GM12874 (cell line): ENCODE measurements at regions not wholly inside any gene's neighbourhood (a gene's known extent, or its start where the extent isn't known, plus 50 kb on each side); places are given as distances from the start of the nearest gene placed in this dataset.

Experiments
- CTCF ChIP-seq: IDR thresholded peaks from 2 replicates; pipeline ENCODE4 v1.5.1; 2011; ENCODE audit warnings: low read depth, mild to moderate bottlenecking, control low read depth, low read length, moderate library complexity; ENCODE audit not compliant: insufficient read depth

GRCh38 chr4:123562994-123563750 lies 166.6 kb downstream of the SPRY1 start:
- TF ChIP-seq CTCF: no peak

GRCh38 chr4:123564758-123565346 lies 168.3 kb downstream of the SPRY1 start:
- peak; percentile 89 for TF ChIP-seq CTCF

- TF ChIP-seq CTCF: no peak
Observed at GRCh38 chr4:123568936-123569335, 172.3 kb downstream of the SPRY1 start.

GRCh38 chr4:123569541-123569940 lies 172.9 kb downstream of the SPRY1 start:
- no peak for TF ChIP-seq CTCF

GRCh38 chr4:123573866-123574508 lies 177.4 kb downstream of the SPRY1 start:
- no peak for TF ChIP-seq CTCF

GRCh38 chr4:123575291-123575690 lies 178.7 kb downstream of the SPRY1 start:
- TF ChIP-seq CTCF: no peak

DNA sequence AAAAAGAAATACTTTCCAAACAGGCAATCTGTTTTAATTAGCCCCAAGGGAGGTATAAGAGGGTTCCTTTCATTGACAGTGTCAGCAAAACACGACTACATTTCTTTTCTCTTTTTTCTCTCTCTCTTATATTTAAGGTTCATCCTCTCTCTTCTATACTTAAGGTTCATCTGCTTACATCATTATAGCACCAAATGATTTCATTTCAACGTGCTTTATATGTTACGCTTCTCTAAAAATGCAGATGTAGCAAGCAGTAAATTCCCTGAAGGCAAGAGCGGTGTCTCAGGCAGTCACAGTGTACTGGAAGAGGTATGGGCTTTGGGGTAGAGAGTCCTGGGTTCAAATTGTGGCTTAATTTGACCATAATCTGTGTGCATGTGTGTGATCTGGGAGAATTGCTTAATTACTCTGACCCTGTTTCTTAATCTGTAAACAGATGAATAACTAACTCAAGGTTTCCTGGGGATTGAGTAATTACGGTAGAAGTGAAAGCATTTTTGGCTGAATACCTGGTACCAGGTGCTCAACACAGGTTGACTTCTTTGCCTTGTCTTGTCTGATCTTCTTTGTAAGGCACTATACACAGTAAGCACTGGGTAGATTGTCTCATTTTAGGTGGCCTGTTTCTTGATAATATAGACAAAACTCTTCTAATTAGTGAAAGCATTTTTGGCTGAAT lies 180.8 kb downstream of the SPRY1 start:
- TF ChIP-seq CTCF: no peak
